Thyroid gland (tissue), 4 donors: ENCODE measurements at regions not wholly inside any gene's neighbourhood (a gene's known extent, or its start where the extent isn't known, plus 50 kb on each side); places are given as distances from the start of the nearest gene placed in this dataset.

Experiments
- CTCF ChIP-seq, 6 experiments: fragments of 200-600 bp in 3 of 6; fragments of 450-650 bp in 3 of 6; sonication (generic) in 3 of 6; IDR thresholded peaks; one replicate each; pipeline ENCODE4 v1.5.1; 2016 to 2019; ENCODE audit warnings: antibody characterized with exemption in 6 of 6, mild to moderate bottlenecking in 2 of 6, inconsistent platforms in 1 of 6, moderate library complexity in 1 of 6
- POLR2A ChIP-seq, 2 donors: fragments of 450-650 bp; IDR thresholded peaks; one replicate each; pipeline ENCODE4 v1.6.1; 2017; ENCODE audit warnings: antibody characterized with exemption in 2 of 2, mild to moderate bottlenecking in 2 of 2, moderate library complexity in 1 of 2

GRCh38 chr7:33712020-33712414 is 193.3 kb upstream of the BMPER start:
- TF ChIP-seq POLR2A (IDR thresholded peaks at IDR 0.05) (no peak), CTCF (IDR thresholded peaks at IDR 0.05) (no peak)
